GM20000 (cell line): ENCODE measurements at regions not wholly inside any gene's neighbourhood (a gene's known extent, or its start where the extent isn't known, plus 50 kb on each side); places are given as distances from the start of the nearest gene placed in this dataset.

ENCODE experiments used
- DNase-seq: peaks from one replicate; pipeline ENCODE4 v3.0.0; 2012; ENCODE audit warnings: low spot score
- TF ChIP-seq, protein P1 (sequence below): IDR thresholded peaks from 2 replicates; pipeline ENCODE4 v1.5.1; 2012; ENCODE audit warnings: mild to moderate bottlenecking, control low read depth; ENCODE audit errors: extremely low read depth, missing control alignments

DNA sequence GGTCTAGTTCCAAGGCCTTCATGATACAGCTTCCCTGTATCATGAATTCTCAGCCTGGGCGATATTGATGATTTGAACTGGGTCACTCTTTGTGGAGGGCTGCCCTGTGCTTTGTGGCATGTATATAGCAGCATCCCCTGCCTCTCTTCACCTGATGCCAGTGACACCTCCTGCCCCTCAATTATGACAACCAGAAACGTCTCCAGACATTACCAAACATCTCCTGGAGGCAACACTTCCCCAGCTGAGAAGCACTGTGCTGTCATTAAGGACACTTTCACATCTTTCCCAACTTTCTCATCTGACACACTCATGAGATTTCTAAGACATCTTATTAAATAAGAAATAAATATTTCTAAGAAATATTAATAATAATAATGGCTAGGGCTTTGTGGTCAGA, 315.3 kb downstream of the BCL11B start:
- TF ChIP-seq, protein P1, sequence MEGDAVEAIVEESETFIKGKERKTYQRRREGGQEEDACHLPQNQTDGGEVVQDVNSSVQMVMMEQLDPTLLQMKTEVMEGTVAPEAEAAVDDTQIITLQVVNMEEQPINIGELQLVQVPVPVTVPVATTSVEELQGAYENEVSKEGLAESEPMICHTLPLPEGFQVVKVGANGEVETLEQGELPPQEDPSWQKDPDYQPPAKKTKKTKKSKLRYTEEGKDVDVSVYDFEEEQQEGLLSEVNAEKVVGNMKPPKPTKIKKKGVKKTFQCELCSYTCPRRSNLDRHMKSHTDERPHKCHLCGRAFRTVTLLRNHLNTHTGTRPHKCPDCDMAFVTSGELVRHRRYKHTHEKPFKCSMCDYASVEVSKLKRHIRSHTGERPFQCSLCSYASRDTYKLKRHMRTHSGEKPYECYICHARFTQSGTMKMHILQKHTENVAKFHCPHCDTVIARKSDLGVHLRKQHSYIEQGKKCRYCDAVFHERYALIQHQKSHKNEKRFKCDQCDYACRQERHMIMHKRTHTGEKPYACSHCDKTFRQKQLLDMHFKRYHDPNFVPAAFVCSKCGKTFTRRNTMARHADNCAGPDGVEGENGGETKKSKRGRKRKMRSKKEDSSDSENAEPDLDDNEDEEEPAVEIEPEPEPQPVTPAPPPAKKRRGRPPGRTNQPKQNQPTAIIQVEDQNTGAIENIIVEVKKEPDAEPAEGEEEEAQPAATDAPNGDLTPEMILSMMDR: no peak
- no peak for DNase-seq

DNA sequence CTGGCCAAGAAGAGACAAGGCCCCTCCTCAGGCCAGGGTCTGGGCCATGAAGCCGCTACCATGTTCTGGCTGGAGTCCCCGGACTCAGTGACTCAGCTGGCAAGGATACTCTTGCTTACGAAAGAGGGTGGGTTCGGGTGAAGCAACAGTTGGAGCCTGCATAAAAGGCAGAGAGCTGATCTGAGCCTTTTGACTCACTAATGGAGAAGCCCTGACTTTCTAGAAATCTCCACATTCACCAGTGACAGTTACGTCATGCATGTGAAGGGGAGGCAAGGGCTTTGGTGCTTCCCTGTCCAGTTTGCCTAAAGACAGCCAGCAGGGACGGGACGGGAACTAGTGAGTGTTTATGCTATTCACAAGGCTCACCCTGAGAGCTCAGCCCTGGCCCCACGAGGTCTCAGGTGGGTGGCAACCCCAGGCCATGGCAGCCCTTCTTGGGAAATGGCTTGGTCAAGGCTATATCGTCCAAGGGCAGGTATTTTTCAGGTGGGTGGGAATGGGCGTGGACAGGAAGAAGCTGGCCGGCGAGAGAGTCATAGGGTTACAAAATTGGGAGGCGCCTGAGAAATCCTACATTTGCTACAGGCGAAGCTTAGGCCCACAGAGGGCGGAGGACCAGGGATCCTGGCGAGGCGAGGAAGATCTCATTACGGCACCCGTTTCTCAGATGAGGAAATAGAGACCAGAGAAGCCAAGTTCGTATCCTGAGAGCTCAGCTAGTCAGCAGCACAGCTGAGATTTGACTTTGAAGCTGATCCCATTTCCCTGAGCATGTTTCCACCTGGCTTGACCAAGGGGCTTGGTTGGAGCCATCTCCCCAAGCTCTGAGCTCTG, 314.6 kb downstream of the BCL11B start:
- no peak for DNase-seq
- TF ChIP-seq, protein P1: no peak

DNA sequence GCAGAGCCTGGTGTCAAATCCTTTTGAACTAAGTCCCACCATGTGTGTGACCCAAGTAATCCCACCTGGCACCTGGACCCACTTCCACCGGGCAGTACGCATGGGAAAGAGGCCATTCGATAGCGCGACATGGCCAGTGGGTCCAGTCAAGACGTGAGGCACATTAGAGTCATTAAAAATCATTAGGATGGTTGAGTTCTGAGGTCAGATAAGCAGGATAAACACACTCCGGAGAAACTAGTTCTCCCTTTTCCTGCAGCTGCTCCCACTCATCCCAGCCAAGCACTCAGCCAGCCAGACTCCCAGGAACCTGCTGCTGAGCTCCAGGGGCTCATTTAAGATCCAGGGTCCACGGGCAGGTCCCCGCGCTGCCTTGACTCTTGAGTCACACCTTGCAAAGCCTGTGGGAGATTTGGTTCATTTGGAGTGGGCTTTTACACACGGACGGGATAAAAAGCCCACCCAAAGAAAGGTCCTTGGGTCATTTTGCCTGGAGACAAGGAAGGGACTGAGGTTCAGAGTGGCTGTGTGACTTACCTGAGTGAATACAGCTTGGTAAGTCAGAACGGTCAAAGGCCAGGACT, 313.9 kb downstream of the BCL11B start:
- TF ChIP-seq, protein P1: no peak
- no peak for DNase-seq

DNA sequence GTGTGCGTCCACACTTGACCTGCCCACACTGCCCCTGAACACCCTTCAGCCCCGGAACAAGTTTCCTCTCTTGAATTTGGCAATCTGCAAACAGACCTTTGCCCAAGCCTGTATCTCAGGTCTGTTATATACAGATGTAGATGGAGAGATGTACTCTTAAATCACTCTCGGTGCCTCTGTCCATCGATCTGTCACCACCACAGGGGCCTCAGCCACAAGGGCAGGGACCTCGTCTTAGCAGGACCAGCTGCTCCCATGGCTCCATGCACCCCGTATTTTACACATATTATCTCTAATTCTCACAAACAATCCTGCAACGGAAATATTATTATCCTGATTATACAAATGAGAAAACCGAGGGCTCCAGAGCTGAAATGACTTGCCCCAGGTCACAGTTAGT, 313.4 kb downstream of the BCL11B start:
- TF ChIP-seq, protein P1: no peak

DNA sequence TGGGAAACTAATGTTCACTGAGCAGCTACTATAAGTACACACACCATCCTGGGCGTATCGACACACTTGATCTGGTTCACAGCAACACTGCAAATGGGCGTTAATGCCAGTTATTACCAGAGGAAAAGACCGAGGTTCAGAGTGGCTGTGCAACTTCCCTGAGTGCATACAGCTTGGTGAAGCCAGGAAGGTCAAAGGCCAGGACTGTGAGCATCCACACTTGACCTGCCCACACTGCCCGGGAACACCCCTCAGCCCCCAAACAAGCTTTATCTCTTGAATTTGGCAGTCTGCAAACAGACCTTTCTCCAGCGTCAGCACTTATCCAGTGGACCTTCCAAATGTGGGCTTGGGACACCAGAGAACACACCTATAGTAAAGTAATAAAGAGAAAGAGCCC, 312.6 kb downstream of the BCL11B start:
- no peak for DNase-seq
- TF ChIP-seq, protein P1: no peak

More for the DNA sequence above, 313.4 kb downstream of the BCL11B start:
- no peak for DNase-seq

DNA sequence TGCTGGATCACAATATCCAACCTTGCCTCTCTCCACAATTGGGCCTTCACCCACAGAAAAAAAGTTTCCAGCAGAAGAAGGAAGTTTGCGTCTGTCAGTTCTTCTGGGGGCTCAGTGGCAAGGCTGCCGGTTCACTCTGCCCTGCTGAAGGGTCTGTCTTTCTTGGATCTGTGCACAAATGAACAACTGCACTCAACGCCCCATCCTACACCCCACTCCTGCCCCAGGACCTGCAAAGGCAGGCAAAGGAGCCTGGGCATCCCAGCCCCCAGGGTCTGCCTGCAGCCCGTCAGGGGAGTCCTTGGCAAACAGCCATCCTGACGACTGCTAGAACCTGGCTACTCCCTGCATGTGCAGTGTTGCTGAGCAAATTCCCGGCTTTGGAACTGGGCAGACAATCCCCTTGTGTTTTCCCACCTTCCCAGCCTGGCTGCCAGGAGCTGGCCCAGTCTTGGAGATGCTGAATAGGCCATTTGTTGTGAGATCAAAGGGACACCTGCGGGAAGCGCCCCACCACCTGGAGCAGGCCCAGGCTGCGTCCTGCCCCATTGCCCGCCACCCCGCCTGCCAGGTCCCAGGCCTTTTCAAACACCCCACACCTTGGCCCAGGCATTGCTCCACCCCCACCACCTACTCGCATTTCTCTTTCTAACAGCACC, 311.9 kb downstream of the BCL11B start:
- TF ChIP-seq, protein P1: no peak
- no peak for DNase-seq

DNA sequence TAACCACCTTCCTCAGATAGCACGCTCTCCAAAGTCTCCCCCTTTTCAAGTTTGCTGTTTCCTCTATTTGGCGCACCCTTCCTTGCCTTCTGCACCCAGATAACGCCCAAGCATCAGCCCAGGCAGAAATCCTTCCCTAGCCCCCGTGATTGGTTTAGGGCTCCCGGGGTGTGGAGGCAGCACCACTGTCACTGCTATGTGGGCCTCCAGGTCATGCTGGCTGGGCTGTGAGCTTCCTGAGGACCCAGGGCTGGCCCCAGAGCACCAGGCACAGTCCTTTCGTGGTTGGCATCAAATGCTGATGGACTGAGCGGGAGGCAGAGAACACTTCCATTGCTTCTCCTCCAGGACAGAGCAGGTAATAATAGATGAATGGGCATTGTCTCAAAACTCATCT, 311.4 kb downstream of the BCL11B start:
- TF ChIP-seq, protein P1: no peak
- no peak for DNase-seq
